ENCODE measurements at regions not wholly inside any gene's neighbourhood (a gene's known extent, or its start where the extent isn't known, plus 50 kb on each side); places are given as distances from the start of the nearest gene placed in this dataset.

DNA sequence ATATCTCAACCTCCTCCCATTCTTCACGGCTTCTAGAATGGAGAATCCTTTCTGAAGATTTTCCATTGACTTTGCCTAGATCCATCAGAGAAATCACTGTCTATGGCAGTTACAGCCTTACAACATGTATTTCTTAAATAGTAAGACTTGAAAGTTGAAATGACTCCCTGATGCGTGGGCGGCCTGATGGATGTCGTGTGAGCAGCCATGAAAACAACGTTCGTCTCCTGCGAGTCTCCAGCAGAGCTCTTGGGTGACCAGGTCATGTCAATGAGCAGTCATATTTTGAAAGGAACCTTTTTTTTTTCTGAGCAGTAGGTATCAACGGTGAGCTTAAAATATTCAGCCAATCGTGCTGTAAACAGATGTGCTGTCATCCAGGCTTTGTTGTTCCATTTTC lies 139.9 kb upstream of the C14orf180 start:
- no peak for DNase-seq (ENCODE audit: low read depth in 2 of 2)

DNA sequence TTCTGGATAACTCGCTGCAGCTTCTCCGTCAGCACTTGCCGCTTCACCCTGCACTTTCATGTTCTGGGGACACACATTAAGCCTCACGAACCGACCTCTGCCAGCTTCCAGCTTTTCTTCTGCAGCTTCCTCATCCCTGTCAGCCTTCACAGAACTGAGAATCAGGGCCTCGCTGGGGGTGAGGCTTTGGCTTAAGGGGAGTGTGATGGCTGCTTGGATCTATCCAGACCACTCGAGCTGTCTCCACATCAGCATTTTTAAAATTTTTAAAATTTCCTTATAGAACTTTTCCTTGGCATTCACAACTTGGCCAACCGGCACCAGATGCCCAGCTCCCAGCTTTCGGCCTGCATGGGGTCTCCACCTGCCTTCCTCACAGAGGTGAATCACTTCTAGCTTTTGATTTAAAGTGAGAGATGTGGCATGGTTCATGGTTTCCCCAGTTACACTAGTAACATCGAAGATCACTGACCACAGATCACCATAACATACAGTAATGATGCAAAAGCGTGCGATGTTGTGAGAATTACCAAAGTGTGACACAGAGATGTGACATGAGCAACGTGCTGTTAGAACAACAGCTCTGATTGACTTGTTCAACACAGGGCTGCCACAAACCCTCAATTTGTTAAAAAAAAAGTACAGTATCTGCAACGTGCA lies 139.1 kb upstream of the C14orf180 start:
- no peak for DNase-seq (ENCODE audit: low read depth in 2 of 2)

DNA sequence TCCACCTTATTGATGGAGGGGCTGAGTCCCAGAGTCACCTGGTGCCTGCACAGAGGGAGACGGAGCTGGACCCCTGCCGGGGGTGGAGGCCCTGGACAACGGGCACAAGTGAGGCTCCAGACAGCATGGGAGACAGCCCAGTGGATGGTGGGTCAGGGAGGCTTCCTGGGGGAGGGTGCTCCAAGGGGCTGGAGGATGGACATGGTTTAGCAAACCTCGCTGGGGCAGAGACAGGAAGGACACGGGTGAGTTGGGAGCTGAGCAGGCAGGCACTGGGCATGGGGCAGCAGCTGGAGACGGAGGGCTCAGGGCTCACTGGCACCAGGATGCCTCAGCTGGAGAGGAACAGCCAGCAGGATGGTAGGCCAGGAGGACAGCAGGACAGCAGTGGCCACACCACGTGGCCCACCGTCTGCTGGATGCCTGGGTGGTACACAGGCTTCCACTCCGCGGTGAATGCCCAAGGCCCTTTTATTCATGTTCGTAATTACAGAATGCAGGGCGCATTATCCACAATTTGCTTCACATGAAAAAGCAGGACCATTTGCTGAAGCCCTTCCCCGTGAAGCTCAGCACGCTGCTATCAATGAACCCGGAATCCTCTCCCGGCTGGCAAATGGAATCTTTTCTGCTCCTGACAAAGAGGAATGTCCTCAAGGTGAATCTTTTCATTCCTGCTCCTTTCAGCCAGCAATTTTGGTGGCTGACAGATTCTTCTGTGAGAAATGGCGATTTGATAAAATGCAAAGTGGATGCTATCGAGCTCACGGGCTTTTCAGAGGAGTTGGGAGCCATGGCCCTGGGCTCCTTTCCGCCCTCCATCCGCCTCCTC lies 138.1 kb upstream of the C14orf180 start:
- no peak for DNase-seq (ENCODE audit: low read depth in 2 of 2)

DNA sequence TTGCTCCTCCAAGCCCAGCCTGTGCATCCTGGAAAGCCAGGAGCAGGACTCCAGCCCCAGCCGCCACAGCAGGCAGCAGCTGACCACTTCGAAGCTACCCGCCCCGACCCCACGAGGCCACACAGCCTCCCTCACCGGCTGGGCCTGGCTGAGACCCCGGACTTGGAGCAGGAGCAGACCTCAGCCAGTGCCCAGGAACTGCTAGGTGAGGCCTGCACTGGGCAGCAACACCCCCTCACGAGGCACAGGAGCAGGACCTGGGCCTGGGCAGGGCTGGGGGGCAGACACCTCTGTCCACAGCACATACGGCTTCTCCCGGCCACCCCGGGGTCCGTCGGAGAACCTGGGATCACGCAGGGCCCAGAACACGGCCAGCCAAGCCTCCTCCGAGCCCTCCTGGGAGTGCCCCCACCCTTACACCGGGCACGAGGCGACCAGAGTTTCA lies 137.4 kb upstream of the C14orf180 start:
- DNase-seq (ENCODE audit: low read depth in 2 of 2), result no peak

DNA sequence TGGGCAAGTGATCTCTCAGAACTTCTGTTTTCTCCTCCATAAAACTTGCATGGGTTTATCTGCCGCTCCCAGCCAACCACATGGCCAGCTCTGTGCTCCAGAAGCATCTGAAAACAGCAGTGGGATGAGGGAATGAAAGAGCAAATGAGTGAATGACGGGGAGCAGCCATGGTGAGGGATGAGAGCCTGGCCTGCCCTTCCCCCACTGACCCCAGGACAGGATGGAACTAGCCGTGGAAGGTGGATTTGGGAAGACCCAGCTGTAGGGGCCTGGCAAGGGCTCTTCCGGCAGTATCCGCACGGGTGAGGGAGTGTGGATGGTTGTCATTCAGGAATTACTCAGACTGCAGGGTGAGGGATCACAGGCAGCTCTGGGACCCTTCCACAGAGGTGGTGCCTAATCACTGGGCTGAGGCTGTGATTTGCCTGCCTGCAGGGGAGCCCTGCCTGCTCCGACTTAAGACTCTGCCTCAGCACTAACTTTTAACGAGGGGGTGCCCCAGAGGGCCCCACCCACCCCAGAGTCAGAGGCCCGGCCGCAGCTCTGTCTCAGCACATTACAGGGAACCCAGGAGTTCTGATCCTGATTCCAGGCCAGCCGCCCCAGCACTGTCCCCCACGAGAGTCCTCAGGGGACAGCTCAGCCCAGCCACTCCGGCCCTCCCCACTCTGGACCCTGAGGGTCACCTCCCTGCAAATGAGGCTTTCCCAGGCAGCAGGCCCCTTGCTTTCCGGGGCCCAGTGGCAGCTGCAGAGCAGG lies 136.8 kb upstream of the C14orf180 start:
- DNase-seq (ENCODE audit: low read depth in 2 of 2), result no peak

DNA sequence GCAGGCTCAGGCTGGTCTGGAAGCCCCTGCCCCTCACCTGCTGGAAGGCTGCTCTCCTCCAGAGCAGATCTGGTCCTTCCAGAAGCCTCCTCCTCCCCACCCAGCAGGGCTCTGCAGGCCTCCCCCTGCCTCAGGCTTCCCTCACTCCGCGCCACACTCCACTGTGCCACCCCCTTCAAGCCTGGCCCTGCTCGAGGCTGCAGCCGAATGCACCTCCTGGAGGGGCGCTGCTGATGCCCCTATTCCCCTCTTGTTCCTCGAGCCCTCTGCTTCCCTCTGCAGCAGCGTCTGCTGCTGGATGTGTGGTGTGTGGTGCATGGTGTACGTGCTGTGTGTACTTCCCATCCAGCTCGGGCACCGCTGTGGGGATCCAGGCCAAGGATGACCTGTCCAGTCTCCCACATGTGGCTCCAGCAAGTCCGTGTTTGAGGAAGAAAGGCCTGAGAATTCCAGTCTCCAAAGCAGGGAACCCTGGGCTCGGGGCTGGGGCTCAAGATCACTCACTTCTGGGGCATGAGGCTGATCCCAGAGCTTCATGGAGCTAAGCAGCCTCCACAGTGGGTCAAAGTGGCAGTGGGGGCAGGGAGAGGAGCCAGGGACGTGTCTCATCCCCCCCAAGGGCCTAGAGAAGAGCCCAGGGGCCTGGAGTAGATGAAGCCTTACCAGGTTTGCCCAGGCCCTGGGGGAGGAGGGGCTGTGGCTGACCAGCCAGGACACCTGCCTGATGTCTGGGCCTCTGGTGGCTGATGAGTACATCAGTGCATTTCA lies 136.0 kb upstream of the C14orf180 start:
- no peak for DNase-seq (ENCODE audit: low read depth in 2 of 2)

DNA sequence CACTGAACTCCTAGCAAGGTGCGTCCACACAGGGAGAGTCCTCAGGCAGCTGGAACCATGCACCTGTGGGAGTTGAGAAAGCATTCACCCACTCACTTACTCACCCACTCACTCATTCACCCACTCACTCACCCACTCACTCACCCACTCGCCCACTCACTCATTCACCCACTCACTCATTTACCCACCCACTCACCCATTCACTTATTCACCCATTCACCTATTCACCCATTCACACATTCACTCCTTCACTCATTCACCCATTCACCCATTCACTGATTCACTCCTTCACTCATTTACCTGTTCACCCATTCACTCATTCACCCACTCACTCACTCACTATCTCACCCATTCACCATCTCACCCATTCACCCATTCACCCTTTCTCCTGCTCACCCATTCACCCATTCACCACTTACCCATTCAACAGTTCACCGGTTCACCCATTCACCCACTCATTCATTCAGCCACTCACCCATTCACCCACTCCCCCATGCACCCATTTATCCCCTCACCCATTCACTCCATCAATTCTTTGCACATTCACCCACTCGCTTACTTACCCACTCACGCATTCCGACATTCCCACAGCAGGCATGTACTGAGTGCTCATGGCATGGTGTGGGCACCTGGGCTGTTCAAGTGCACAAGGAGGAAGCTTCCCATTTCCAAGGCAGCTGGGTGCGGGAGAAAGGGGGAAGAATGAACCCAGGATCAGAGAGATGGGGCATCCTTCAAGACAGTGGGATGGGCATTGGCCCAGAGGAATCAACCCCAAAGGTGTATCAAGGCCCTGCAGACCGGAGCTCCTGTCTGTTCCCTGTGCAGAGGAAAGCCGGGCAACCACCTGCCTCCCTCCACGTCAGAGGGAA lies 135.2 kb upstream of the C14orf180 start:
- no peak for DNase-seq (ENCODE audit: low read depth in 2 of 2)

DNA sequence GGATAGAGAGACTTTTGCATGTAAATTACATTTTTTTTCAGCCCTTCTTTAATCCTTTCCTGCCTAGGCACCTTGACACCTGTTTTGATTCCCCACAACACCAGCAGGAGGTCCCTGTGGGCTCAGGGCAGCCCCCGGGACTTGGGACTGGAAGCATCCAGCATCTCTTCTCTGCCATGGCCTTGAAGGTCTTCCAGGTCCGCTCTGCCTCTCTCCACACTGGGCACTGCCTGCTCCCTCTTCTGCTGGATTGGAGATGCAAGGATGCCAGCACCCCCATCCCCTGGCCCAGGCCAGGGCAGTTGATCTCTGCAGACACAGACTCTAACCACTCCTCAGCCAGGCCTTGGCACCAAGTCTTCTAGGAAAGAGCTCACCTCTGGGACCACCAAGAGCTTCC lies 134.5 kb upstream of the C14orf180 start:
- no peak for DNase-seq (ENCODE audit: low read depth in 2 of 2)

DNA sequence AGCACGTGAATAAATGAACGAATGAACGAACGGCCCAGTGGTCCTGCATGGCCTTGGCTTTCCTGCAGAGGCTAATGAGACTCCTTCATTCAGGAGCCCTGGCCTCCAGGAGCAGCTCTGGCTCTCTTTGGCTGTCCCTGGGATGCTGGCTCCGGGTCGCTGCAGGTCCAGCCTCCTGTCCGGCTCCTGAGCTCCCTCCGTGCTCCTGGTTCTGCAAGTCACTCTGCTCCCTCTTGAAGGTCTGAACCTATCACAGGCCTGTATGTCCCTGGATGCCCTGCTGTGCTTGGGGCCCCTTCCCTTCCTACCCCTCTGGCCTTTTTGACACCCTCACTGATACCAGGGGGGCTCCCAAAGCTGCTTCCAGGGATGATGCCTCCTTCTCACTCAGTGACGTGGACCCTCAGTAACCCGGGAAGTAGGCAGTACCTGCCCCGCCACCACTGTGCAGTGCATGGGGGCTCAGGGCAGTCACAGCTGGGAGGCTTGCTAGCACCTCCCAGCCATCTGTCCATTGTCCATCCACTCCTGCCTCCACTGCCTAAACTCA lies 133.7 kb upstream of the C14orf180 start:
- no peak for DNase-seq (ENCODE audit: low read depth in 2 of 2)

DNA sequence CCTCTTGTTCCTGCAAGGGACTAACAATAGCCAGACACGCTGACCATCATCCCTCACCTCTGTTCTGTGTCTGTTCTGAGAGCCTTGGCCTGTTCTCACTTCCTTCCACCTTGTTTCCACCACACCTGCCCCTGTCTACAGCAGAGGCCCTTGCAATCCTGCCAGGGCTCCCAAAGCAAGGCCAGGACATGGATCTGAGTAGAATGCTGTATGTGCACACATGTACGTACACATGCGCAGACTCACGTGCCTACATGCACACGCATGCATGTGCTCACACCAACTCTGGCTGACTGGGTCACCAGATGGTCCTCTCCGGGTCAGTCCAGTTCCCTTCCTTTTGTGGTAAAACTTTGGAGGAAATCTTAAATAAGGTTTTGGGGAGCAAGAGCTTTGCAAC lies 133.0 kb upstream of the C14orf180 start:
- no peak for DNase-seq (ENCODE audit: low read depth in 2 of 2)

DNA sequence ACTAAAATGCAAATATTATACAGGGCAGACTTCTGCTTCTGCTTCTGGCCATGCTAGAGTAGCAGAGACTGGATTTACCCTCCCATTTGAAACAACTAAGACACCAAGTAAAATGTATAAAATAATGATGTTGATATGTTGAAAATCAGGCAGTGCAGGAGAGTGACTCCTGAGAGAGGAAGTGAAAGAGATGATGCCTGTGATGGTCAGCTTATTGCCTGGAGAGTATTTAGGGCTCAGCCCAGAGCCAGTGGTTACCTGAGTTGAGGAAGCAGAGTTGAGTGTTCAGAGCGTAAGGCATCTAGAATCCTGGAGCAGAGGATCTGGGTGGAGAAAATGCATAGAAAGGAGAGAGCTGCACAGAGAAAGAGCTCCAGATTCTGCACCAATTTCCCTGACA lies 131.8 kb upstream of the C14orf180 start:
- DNase-seq (ENCODE audit: low read depth in 2 of 2), result no peak

DNA sequence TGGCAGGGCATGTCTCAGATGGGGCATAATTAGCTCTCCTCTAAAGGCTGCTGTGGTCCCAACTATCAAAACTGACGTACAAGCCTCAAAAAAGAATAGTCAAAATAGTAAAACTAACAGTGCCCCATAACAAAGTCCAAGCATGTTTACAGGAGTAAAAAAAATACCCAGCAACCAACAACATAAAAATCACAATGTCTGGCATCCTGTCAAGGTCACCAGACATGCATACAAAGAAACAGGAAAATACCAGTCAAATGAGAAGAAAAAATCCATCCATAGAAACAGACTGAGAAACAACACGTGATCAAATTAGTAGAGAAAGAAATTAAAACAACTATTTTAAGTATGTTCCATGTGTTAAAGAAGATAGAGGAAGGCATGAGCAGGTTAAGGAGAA lies 131.2 kb upstream of the C14orf180 start:
- DNase-seq (ENCODE audit: low read depth in 2 of 2), result no peak

DNA sequence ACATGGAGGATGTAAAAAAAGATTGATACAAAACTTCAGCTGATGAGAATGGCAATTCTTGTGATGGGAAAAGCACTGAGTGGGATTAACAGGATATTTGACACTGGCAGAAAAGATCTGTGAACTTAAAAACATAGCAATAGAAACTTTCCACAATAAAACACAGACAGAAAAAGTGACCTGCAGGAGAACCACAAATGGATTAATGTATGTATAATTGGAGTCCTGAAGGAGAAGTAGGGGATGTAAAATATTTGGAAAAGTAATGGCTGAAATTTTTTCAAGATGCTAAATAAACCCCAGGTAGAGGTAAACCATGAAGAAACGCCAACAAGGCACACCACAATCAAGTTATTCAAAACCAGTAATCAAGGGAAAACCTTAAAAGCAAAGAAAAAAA lies 130.8 kb upstream of the C14orf180 start:
- DNase-seq (ENCODE audit: low read depth in 2 of 2), result no peak

DNA sequence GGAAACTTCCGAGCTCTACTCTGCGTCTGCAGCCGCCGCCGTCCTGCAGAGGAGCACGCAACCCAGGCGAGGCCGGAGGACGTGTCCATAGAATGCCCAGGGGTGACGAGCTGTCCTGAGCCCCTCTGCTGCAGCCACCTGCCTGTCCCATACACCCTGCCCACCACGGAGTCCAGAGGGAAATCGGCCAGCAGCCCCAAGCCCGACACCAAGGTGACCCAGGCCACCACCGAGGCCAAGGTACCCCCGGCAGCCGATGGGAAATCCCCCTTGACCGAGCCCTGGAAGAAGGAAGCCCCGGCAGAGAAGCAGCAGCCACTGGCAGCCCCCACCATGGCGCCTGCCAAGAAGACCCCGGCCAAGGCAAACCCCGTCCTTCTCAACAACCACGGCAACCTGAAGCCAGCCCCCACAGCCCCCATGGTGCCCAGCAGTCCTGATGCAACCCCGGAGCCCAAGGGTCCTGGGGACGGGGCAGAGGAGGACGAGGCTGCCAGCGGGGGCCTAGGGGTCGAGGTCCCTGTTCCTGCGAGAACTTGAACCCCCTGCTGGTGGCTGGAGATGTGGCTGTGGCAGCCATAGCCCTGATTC lies 128.7 kb upstream of the C14orf180 start:
- no peak for DNase-seq (ENCODE audit: low read depth in 2 of 2)

DNA sequence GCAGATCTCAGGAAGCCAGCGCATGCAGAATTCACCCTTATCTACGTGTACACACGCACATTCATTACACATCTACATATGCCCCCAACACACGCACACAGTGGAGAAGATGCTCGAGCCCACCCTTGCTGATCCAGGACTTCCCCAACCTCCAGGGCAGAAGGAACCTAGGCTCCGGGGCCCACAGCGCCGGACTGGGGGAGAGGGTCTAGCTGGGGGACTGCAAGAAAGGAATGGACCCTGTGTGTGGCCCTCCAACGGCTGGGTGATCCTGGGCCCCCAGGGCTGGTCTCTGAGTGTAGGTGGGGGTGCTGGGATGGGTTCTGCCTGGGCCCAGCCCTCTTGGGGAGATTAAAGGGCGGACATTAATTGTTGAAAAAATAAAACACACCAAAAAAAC lies 128.1 kb upstream of the C14orf180 start:
- no peak for DNase-seq (ENCODE audit: low read depth in 2 of 2)

DNA sequence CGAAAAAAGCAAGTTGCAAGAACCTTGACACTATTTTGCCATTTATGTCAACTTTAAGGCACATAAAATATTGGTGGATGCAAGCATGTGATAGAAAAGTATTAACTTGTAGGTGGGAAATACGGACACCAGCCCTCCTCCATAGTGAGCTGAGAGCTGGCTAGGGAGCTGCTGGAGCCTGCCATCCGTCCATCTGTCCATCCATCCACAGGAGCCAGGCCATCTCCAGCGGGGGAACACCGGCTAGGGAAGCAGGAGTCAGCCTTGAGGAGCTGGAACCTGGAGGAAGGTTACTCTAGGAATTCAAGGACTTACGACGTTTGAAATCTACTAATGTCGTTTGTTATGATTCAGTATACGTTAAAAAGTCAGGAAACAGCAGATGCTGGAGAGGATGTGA lies 120.7 kb upstream of the C14orf180 start:
- no peak for DNase-seq (ENCODE audit: low read depth in 2 of 2)

DNA sequence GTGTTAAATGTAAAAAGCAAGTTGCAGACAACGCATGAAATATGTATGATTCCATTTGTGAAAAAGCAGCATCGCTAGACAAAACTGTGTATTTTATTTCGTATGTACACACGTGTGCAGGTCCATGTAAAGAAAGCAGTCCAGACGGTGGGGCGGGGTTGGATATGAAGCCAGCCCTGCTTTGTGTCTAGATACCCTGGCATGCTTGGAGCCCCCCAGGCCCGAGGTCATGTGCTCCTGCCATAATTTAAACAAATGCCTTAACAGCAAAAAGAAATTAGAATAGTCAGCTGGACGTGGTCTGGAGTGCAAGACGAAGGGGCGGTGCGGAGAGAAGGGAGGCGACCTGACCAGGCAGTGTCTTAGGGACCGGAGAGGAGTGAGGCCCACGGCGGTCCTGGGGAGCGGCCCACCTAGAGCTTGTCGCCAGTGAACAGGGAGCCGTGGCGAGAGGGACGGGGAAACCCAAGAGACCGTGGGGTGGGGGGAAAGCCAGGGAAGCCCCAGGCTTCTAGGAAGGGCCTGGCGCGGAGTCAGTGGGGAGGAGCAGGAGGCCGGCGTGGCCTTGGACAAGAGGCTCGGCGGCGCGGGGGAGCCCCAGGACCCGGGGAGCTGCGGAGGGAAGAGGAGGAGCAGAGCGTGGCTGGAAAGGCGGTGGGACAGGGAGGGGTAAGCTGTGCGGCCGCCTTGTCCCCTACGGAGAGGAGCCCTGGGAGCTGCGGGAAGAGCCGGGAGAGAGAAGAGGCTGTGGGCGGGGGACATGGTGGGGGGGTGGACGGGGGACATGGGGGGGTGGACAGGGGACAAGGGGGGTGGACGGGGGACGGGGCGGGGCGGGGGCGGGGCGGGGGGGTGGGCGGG lies 118.5 kb upstream of the C14orf180 start:
- no peak for DNase-seq (ENCODE audit: low read depth in 2 of 2)

DNA sequence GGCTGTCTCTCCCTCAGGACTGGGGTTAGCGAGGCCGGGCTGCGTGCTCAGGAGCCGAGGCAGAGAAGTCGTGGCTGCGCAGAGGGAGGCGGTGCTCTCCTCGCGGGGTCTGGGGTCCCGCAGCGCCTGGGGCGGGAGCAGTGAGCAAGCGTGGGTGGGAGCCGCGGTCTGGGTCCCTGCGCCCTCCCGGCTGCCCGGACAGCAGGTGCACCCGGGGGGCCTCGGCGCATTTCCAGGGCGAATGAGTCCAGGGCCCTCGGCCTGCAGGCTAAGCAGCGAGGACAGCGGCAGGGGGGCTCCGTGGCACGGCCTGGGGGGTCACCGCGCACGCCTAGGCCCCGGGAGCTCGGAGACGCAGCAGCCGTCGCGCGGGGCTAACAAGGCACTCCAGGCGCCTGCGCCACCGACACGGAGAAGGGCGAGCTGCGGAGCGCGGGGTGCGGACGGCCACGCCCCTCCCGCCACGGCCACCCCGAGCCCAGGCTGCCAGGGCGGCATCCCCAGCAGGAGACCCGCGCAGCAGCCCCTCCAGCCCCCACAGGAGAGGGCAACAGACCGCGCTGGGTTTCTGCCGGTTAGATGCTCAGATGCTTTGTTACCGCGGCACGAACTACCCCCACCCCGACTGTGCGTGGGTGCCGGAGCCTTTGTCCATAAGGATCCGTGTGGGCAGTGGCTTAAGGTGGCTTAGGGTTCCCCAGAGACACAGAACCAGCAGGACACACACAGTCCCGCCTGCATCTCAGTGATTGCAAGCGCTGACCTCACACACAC lies 117.7 kb upstream of the C14orf180 start:
- DNase-seq (ENCODE audit: low read depth in 2 of 2), result no peak

All from stimulated activated CD4-positive, alpha-beta T cell treated with anti-CD3 and anti-CD28 coated beads, Interleukin-1b, Interleukin-23, amount 100 ng/mL, for 1 hour (primary cell).